ENCODE measurements at regions not wholly inside any gene's neighbourhood (a gene's known extent, or its start where the extent isn't known, plus 50 kb on each side); places are given as distances from the start of the nearest gene placed in this dataset.

DNA sequence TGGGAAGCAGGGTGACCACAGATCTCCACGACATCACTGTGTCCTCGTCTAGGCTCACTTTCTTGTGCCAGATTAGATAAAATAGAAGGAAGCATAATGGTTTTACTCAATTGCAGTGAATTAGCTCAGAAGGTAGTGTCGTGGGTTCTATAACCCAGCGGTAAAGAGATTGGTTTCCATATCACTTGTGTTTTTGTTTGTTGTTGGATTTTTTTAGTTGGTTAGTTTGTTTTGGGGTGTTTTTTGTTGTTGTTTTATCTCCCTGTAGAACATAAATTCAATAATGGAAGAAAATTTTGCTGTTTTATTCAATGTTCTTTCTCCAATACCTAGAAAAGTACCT is 85.9 kb upstream of the PRSS16 start:
- whole genome bisulfite sequencing (ENCODE audit: extremely low coverage, insufficient read length, low lambda C conversion rate) = no CpG with 5 or more reads among the region's 4 CpGs
- no peak overlapping the region for H3K27ac ChIP-seq (ENCODE audit: insufficient read length, low read depth, low read length)
- Mint-ChIP-seq H3K4me1 (peaks cover 16 to 31% of the 10 kb centered on the region in 2 experiments), H3K27me3 (ENCODE audit: low read depth) (peaks cover 14% of the 10 kb centered on the region), H3K4me3 (peak overlapping the region; percentile 18 to 61; a peak in 3 of 5 replicates), H3K9me3 (peaks cover 0 to 5% of the 10 kb centered on the region in 2 experiments; a peak in 1 of 5 replicates), H3K36me3 (ENCODE audit: insufficient read depth in 1 of 3, low read depth in 3 of 3) (no peaks in the 10 kb centered on the region; a peak in 1 of 7 replicates), H3K27ac (peak overlapping the region in 2 of 3 experiments; percentile 81; a peak in 4 of 7 replicates)
- H4K5ac ChIP-seq (ENCODE audit: insufficient read length, low read depth, low read length) = no peak overlapping the region
- no peak overlapping the region for H3K23ac ChIP-seq (ENCODE audit: insufficient read length, low read depth, low read length)
- TF ChIP-seq, protein P1, sequence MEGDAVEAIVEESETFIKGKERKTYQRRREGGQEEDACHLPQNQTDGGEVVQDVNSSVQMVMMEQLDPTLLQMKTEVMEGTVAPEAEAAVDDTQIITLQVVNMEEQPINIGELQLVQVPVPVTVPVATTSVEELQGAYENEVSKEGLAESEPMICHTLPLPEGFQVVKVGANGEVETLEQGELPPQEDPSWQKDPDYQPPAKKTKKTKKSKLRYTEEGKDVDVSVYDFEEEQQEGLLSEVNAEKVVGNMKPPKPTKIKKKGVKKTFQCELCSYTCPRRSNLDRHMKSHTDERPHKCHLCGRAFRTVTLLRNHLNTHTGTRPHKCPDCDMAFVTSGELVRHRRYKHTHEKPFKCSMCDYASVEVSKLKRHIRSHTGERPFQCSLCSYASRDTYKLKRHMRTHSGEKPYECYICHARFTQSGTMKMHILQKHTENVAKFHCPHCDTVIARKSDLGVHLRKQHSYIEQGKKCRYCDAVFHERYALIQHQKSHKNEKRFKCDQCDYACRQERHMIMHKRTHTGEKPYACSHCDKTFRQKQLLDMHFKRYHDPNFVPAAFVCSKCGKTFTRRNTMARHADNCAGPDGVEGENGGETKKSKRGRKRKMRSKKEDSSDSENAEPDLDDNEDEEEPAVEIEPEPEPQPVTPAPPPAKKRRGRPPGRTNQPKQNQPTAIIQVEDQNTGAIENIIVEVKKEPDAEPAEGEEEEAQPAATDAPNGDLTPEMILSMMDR (conservative IDR thresholded peaks at IDR 0.05) = no peak
- peaks cover 3% of the 10 kb centered on the region; the same call in 1 of the 2 replicates for H3K4me1 ChIP-seq (ENCODE audit: insufficient read depth, low read length)
- H3K9ac ChIP-seq (ENCODE audit: extremely low read depth, insufficient read length, low read length) = no peak overlapping the region
- H3K79me1 ChIP-seq (ENCODE audit: insufficient read depth, low read depth, low read length, poor library complexity, severe bottlenecking) = no peaks in the 10 kb centered on the region
- no peak overlapping the region for H2BK15ac ChIP-seq (ENCODE audit: low read depth, low read length)
- no peak overlapping the region for H3K4ac ChIP-seq (ENCODE audit: low read depth, low read length)
- peaks cover 8% of the 10 kb centered on the region for H3K23me2 ChIP-seq (ENCODE audit: insufficient read length, low read depth, low read length, poor library complexity, severe bottlenecking)
- peak overlapping the region; percentile 18 for H3K4me2 ChIP-seq (ENCODE audit: insufficient read depth, insufficient read length, low read length)
- H3K56ac ChIP-seq (ENCODE audit: insufficient read length, low read depth, low read length) = no peak overlapping the region
- no peaks in the 10 kb centered on the region for H3K79me2 ChIP-seq (ENCODE audit: insufficient read depth, low read length)
- no peak overlapping the region for H2AK5ac ChIP-seq (ENCODE audit: insufficient read length, low read length)
- no peaks in the 10 kb centered on the region for H3K27me3 ChIP-seq (ENCODE audit: insufficient read depth, low read length)
- H2BK12ac ChIP-seq (ENCODE audit: insufficient read length, low read depth, low read length) = no peak overlapping the region
- H2AFZ ChIP-seq (ENCODE audit: low read length) = no peak overlapping the region
- DNase-seq = no peak
- no peak overlapping the region for H2BK20ac ChIP-seq (ENCODE audit: low read depth, low read length, poor library complexity, severe bottlenecking)
- no peak overlapping the region for H2BK120ac ChIP-seq (ENCODE audit: low read depth, low read length, poor library complexity, severe bottlenecking)
- H3T11ph ChIP-seq (ENCODE audit: low read length) = no peak overlapping the region
- H3K9me3 ChIP-seq (ENCODE audit: control insufficient read depth, low read depth, low read length) = no peaks in the 10 kb centered on the region
- no peak overlapping the region for H3K14ac ChIP-seq (ENCODE audit: insufficient read depth, low read length)
- H4K20me1 ChIP-seq (ENCODE audit: control insufficient read depth, insufficient read depth, insufficient read length) = no peaks in the 10 kb centered on the region
- no peak overlapping the region for H2BK5ac ChIP-seq (ENCODE audit: insufficient read length, low read length)
- no peak overlapping the region for H3K18ac ChIP-seq (ENCODE audit: insufficient read length, low read depth, low read length)
- H4K91ac ChIP-seq (ENCODE audit: insufficient read length, low read depth, low read length) = no peak overlapping the region
- H4K8ac ChIP-seq (replicated peaks; ENCODE audit: insufficient read length, low read depth, low read length) = no peak overlapping the region
